Kidney (tissue), 13 donors: ENCODE measurements at regions not wholly inside any gene's neighbourhood (a gene's known extent, or its start where the extent isn't known, plus 50 kb on each side); places are given as distances from the start of the nearest gene placed in this dataset.

Experiments used
- DNase-seq, 5 donors: peaks; one replicate each; pipeline ENCODE4 v3.0.0-alpha.2; 2013 to 2020
- FAIRE-seq: peaks from 2 replicates; lab custom pipeline; 2012; peaks lifted over from hg19 to GRCh38; lab: Jason Lieb, UNC
- H3K27ac ChIP-seq, 2 donors: one replicate each; pipeline ENCODE4 v1.7.0; 2013; ENCODE audit warnings: low read depth in 2 of 2, low read length in 2 of 2, inconsistent platforms in 1 of 2
- H3K27me3 ChIP-seq: one replicate; pipeline ENCODE4 v1.7.1; 2013; ENCODE audit warnings: low read length, inconsistent platforms; ENCODE audit not compliant: control insufficient read depth, insufficient read depth
- H3K36me3 ChIP-seq, 3 donors: one replicate each; pipeline versions ENCODE4 v1.7.0 to v1.7.1; 2013; ENCODE audit warnings: low read length in 3 of 3, control low read depth in 1 of 3, inconsistent platforms in 1 of 3; ENCODE audit not compliant: insufficient read depth in 3 of 3, control insufficient read depth in 2 of 3
- H3K4me1 ChIP-seq, 3 donors: one replicate each; pipeline versions ENCODE4 v1.7.0 to v1.7.1; 2013; ENCODE audit warnings: low read length in 3 of 3, inconsistent platforms in 1 of 3, low read depth in 1 of 3; ENCODE audit not compliant: control insufficient read depth in 2 of 3, insufficient read depth in 2 of 3
- H3K4me3 ChIP-seq, 3 donors: one replicate each; pipeline versions ENCODE4 v1.7.0 to v1.8.1; 2013; ENCODE audit warnings: low read length in 3 of 3, control low read depth in 1 of 3, inconsistent platforms in 1 of 3
- H3K9ac ChIP-seq, 3 donors: one replicate each; pipeline versions ENCODE4 v1.7.0 to v1.7.1; 2013; ENCODE audit warnings: low read length in 3 of 3, control low read depth in 1 of 3, inconsistent platforms in 1 of 3
- H3K9me3 ChIP-seq, 3 donors: one replicate each; pipeline versions ENCODE4 v1.7.0 to v1.7.1; 2013; ENCODE audit warnings: low read length in 3 of 3, control low read depth in 1 of 3, inconsistent platforms in 1 of 3; ENCODE audit not compliant: control insufficient read depth in 2 of 3, insufficient read depth in 1 of 3
- intact Hi-C: fragments of 100-400 bp; cut with DNase I; formaldehyde crosslinking; loops from one replicate; pipeline ENCODE4 v1.11.1; 2022
- TF ChIP-seq, protein P1 (sequence below): IDR thresholded peaks from 3 replicates; pipeline ENCODE4 v1.5.1; 2012; ENCODE audit warnings: mild to moderate bottlenecking, moderate library complexity, borderline replicate concordance; ENCODE audit not compliant: insufficient read depth; ENCODE audit errors: extremely low read depth
- donor health status: control.
- donor health status: control.
- donor health status: control.
- donor health status: control.
- donor health status: control.
- donor health status: DM: yes; HTN: yes; CAD: no.
- donor health status: Normal renal cell carcinoma (clear cell type).

DNA sequence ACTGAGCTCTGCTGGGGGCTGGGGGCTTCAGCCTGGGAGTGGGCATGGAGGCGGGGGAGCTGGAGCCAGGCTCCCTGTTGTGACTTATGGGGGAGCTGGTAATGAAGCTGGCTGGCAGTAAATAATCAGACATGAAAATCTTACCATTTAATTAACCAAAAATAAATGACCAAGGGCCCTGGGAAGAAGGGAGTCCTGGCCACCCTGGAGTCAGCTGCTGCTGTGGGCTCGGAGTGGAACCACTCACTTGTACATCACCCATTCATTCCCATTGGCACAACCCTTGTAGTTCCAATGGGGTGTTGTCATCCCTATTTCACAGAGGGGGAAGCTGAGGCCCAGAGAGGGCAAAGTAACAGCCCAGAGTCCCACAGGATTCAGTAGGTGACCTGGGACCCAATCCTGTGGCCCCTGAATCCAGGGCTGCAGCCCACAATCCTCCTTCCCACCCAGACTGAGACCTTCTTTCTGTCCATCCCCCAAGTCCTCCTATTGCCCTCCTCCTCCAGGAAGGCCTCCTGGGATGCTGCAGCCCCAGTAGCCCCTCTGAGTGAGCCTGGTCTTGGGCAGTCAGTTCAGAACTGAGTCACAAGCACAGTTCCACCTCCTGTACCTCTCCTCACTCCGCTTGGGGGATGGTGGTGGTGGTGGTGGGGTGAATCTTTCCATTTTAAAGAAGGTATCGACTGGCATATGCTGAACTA is 259.4 kb upstream of the MVB12B start:
- peaks cover 0 to 3% (median 0%) of the 10 kb centered on the region in 3 donors for H3K9me3 ChIP-seq
- H3K27me3 ChIP-seq, result peaks cover 2% of the 10 kb centered on the region
- no peaks in the 10 kb centered on the region for H3K4me1 ChIP-seq
- DNase-seq (no peak), FAIRE-seq (no peak)
- TF ChIP-seq, protein P1, sequence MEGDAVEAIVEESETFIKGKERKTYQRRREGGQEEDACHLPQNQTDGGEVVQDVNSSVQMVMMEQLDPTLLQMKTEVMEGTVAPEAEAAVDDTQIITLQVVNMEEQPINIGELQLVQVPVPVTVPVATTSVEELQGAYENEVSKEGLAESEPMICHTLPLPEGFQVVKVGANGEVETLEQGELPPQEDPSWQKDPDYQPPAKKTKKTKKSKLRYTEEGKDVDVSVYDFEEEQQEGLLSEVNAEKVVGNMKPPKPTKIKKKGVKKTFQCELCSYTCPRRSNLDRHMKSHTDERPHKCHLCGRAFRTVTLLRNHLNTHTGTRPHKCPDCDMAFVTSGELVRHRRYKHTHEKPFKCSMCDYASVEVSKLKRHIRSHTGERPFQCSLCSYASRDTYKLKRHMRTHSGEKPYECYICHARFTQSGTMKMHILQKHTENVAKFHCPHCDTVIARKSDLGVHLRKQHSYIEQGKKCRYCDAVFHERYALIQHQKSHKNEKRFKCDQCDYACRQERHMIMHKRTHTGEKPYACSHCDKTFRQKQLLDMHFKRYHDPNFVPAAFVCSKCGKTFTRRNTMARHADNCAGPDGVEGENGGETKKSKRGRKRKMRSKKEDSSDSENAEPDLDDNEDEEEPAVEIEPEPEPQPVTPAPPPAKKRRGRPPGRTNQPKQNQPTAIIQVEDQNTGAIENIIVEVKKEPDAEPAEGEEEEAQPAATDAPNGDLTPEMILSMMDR, result no peak
- H3K9ac ChIP-seq, result no peak overlapping the region
- no peak overlapping the region for H3K4me3 ChIP-seq
- intact Hi-C loops, result no loop called here
- H3K36me3 ChIP-seq, result no peaks in the 10 kb centered on the region
- no peak overlapping the region for H3K27ac ChIP-seq

DNA sequence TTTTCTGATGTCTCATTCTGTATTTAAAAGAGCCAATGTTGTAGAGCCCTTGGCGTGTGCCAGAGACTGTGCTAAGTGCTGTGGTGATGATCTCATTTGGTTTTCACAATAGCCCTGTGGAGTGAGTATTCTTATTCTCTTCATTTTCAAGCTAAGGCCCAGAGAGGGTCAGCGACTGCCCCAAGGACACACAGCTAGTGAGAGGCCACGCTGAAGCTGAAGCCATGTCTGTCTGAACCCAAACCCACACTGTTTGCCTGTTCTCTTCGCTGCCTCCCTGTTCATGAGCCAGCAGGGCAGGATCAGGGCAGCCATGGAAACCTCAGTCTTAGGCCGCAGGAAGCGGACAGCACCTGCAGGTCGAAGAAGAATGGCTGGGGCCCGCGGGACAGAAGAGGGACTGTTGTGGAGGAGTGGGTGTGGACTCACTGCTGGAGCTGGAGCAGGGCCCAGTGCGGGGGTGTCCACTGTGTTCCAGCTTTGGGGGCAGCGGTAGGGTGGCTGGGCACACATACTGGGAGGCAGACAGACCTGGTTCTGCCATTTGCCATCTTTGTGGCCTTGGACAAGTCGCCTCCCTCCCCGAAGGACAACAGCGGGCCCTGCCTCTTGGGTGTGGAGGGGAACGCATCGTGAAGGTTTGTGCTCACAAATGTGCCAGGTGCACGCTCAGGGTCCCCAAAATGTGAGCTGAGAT is 257.9 kb upstream of the MVB12B start:
- no peak for DNase-seq
- no peak for FAIRE-seq

DNA sequence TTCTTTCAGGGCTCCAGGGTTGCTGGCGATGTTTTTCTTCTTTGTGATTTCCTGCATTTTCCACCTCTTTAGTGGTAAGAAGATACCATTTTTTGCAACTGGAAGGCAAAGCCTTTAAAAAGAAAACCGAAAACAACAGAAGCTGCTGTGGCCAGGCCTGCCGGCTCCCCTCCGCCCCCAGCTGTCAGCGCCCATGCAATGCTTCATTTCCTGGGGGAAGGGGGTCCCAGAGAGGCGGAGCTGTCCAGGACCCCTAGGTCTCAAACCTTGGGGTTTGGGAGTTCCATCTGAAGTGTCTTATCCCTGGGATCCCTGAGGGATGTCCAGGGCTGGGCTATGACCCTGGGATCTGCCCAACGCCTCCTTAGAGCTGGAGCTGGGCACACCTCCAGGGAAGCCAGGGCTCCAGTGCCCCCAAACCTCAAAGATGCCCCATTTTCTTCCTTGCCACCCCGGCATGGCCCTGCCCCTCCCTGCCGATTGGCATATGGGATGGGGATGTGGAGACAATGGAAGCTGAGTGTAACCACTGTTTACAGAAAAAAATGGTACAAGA is 257.2 kb upstream of the MVB12B start:
- Histone ChIP-seq H3K27ac (no peak overlapping the region), H3K9ac (no peak overlapping the region), H3K4me3 (no peak overlapping the region), H3K27me3 (peaks cover 2% of the 10 kb centered on the region), H3K36me3 (no peaks in the 10 kb centered on the region), H3K9me3 (no peaks in the 10 kb centered on the region), H3K4me1 (no peaks in the 10 kb centered on the region)
- DNase-seq, result no peak
- intact Hi-C loops, result no loop called here
- TF ChIP-seq, protein P1, result no peak
- no peak for FAIRE-seq

More for the DNA sequence above, 257.9 kb upstream of the MVB12B start:
- H3K4me1 ChIP-seq, result no peaks in the 10 kb centered on the region
- H3K27me3 ChIP-seq, result peaks cover 2% of the 10 kb centered on the region
- H3K4me3 ChIP-seq, result no peak overlapping the region
- intact Hi-C loops, result no loop called here
- TF ChIP-seq, protein P1, result no peak
- H3K27ac ChIP-seq, result no peak overlapping the region
- H3K36me3 ChIP-seq, result no peaks in the 10 kb centered on the region
- no peaks in the 10 kb centered on the region for H3K9me3 ChIP-seq
- no peak overlapping the region for H3K9ac ChIP-seq
